ENCODE measurements at regions not wholly inside any gene's neighbourhood (a gene's known extent, or its start where the extent isn't known, plus 50 kb on each side); places are given as distances from the start of the nearest gene placed in this dataset.

GRCh38 chr3:118473343-118473742, 561.3 kb downstream of the IGSF11 start:
- no peak for TF ChIP-seq POLR2AphosphoS5 (IDR thresholded peaks at IDR 0.05)
- TF ChIP-seq POLR2A (IDR thresholded peaks at IDR 0.05), result no peak

All from transverse colon (tissue), 3 donors.